Fibroblast of upper back skin (primary cell): ENCODE measurements at regions not wholly inside any gene's neighbourhood (a gene's known extent, or its start where the extent isn't known, plus 50 kb on each side); places are given as distances from the start of the nearest gene placed in this dataset.

Source experiments
- DNase-seq: peaks from one replicate; pipeline ENCODE4 v3.0.0-alpha.2; 2013

GRCh38 chr14:51552768-51553404 lies 98.8 kb upstream of the FRMD6 start:
- peak; percentile 35 for DNase-seq

GRCh38 chr14:51554339-51554920 lies 97.3 kb upstream of the FRMD6 start:
- DNase-seq = peak; percentile 96

- DNase-seq = peak; percentile 64
Measured at GRCh38 chr14:51554953-51555352, 96.8 kb upstream of the FRMD6 start.

- DNase-seq = no peak
Measured at GRCh38 chr14:51561141-51561540, 90.6 kb upstream of the FRMD6 start.

- peak; percentile 43 for DNase-seq
Measured at GRCh38 chr14:51562816-51563215, 88.9 kb upstream of the FRMD6 start.

- DNase-seq = no peak
Measured at GRCh38 chr14:51563560-51563959, 88.2 kb upstream of the FRMD6 start.

GRCh38 chr14:51564460-51564859 lies 87.2 kb upstream of the FRMD6 start:
- no peak for DNase-seq

- DNase-seq = no peak
Measured at GRCh38 chr14:51564986-51565604, 86.6 kb upstream of the FRMD6 start.

GRCh38 chr14:51566831-51567582 lies 84.7 kb upstream of the FRMD6 start:
- no peak for DNase-seq

GRCh38 chr14:51568366-51568765 lies 83.3 kb upstream of the FRMD6 start:
- DNase-seq = no peak

GRCh38 chr14:51573607-51574006 lies 78.1 kb upstream of the FRMD6 start:
- DNase-seq = no peak

- DNase-seq = no peak
Measured at GRCh38 chr14:51574009-51574408, 77.7 kb upstream of the FRMD6 start.

- peak; percentile 53 for DNase-seq
Measured at GRCh38 chr14:51575349-51576116, 76.2 kb upstream of the FRMD6 start.

- DNase-seq = peak; percentile 80
Measured at GRCh38 chr14:51576117-51576430, 75.6 kb upstream of the FRMD6 start.

- peak; percentile 32 for DNase-seq
Measured at GRCh38 chr14:51576879-51577278, 74.8 kb upstream of the FRMD6 start.

GRCh38 chr14:51578853-51579252 lies 72.9 kb upstream of the FRMD6 start:
- DNase-seq = no peak

GRCh38 chr14:51581017-51581881 lies 70.5 kb upstream of the FRMD6 start:
- DNase-seq = peak; percentile 80

- DNase-seq = no peak
Measured at GRCh38 chr14:51582437-51582836, 69.3 kb upstream of the FRMD6 start.

- no peak for DNase-seq
Measured at GRCh38 chr14:51585055-51585454, 66.7 kb upstream of the FRMD6 start.

GRCh38 chr14:51592836-51593235 lies 58.9 kb upstream of the FRMD6 start:
- DNase-seq = no peak

GRCh38 chr14:51593397-51593796 lies 58.3 kb upstream of the FRMD6 start:
- no peak for DNase-seq

- DNase-seq = peak; percentile 77
Measured at GRCh38 chr14:51595881-51596455, 55.7 kb upstream of the FRMD6 start.
